Caco-2 (cell line): ENCODE measurements at regions not wholly inside any gene's neighbourhood (a gene's known extent, or its start where the extent isn't known, plus 50 kb on each side); places are given as distances from the start of the nearest gene placed in this dataset.

ENCODE experiments used
- BruUV-seq: library from RNA; stranded (reverse); fragments of 400-500 nt; replicated peaks from 2 replicates; lab custom pipeline; 2021; lab: Mats Ljungman, UMichigan
- CTCF ChIA-PET: fragments of 300-600 bp; sonication (Branson Sonifier 250); formaldehyde crosslinking; loops from one replicate; lab custom pipeline; 2022; ENCODE audit warnings: antibody characterized with exemption; lab: Charles Lee
- POLR2A ChIA-PET: fragments of 300-600 bp; sonication (Branson Sonifier 250); formaldehyde crosslinking; loops from one replicate; lab custom pipeline; 2022; ENCODE audit warnings: antibody characterized with exemption; lab: Charles Lee
- DNase-seq, 2 experiments: peaks; one replicate each; pipeline versions ENCODE4 v3.0.0 to v3.0.0-alpha.2; 2020 to 2022
- H3K27me3 ChIP-seq: replicated peaks from 2 replicates; pipeline ENCODE4 v1.6.0; 2011; ENCODE audit warnings: low read length; ENCODE audit not compliant: control insufficient read depth, insufficient read depth
- H3K36me3 ChIP-seq: 2 replicates; pipeline ENCODE4 v1.5.1; 2011; ENCODE audit warnings: low read length; ENCODE audit not compliant: control insufficient read depth, insufficient read depth
- H3K4me1 ChIP-seq: fragments of 250-450 bp; sonication (Bioruptor Pico); 2 replicates; pipeline ENCODE4 v1.5.1; 2020; ENCODE audit warnings: mild to moderate bottlenecking
- H3K4me3 ChIP-seq: 2 replicates; pipeline ENCODE4 v1.5.1; 2011; ENCODE audit warnings: low read depth, mild to moderate bottlenecking, control low read depth, low read length
- H3K9me3 ChIP-seq: fragments of 250-450 bp; sonication (Bioruptor Pico); 2 replicates; pipeline ENCODE4 v1.5.1; 2020; ENCODE audit warnings: mild to moderate bottlenecking, moderate library complexity
- H3K27ac Mint-ChIP-seq: one replicate; pipeline ENCODE4 v1.8.0; 2022; ENCODE audit warnings: mixed read lengths; ENCODE audit not compliant: unreplicated experiment
- H3K27me3 Mint-ChIP-seq: one replicate; pipeline ENCODE4 v1.8.0; 2022; ENCODE audit warnings: mixed read lengths; ENCODE audit not compliant: insufficient read depth, unreplicated experiment
- H3K36me3 Mint-ChIP-seq: one replicate; pipeline ENCODE4 v1.8.0; 2022; ENCODE audit warnings: mild to moderate bottlenecking, mixed read lengths; ENCODE audit not compliant: insufficient read depth, unreplicated experiment
- H3K4me1 Mint-ChIP-seq: one replicate; pipeline ENCODE4 v1.8.0; 2022; ENCODE audit warnings: low read depth, mixed read lengths; ENCODE audit not compliant: unreplicated experiment
- H3K4me3 Mint-ChIP-seq: one replicate; pipeline ENCODE4 v1.8.0; 2022; ENCODE audit warnings: mild to moderate bottlenecking, moderate library complexity, mixed read lengths; ENCODE audit not compliant: unreplicated experiment
- H3K9me3 Mint-ChIP-seq: one replicate; pipeline ENCODE4 v1.8.0; 2022; ENCODE audit warnings: mixed read lengths; ENCODE audit not compliant: unreplicated experiment
- intact Hi-C: fragments of 100-400 bp; cut with micrococcal nuclease; formaldehyde crosslinking; loops from one replicate; pipeline ENCODE4 v1.10.0; 2022; ENCODE audit not compliant: unreplicated experiment
- TF ChIP-seq, protein P1 (sequence below), 2 experiments: fragments of 200-600 bp in 1 of 2; IDR thresholded peaks; 1 replicate in 1 of 2; 2 replicates in 1 of 2; pipeline versions ENCODE4 v1.5.1 to v1.8.0; 2011 to 2022; ENCODE audit warnings: antibody characterized with exemption in 1 of 2, control low read depth in 1 of 2, inconsistent platforms in 1 of 2, low read depth in 1 of 2, low read length in 1 of 2, mild to moderate bottlenecking in 1 of 2, moderate library complexity in 1 of 2; ENCODE audit not compliant: insufficient read depth in 1 of 2, severe bottlenecking in 1 of 2, unreplicated experiment in 1 of 2

DNA sequence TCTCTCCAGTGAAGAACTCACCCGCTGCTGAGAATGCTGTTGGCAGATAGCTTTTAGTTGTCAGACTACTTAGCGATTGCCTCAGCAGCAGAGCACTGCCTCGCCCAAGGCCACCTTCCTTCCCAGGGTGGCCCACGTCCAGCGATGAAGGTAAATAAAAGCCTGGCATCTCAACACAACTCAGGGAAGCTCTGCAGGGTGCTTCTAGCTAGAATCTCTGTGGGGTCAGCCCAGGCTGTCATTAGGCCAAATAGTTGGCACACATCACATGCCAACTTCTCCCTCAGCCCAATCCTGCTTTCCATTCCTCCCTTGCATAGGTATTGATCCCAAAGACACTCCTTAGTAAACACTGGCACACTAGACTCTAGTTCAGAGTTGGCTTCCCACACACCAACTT is 368.1 kb upstream of the TMTC1 start:
- no peaks in the 10 kb centered on the region for H3K4me1 ChIP-seq
- no peaks in the 10 kb centered on the region for H3K27me3 ChIP-seq
- H3K4me3 Mint-ChIP-seq = no peak overlapping the region
- BruUV-seq = no TSS peak
- peaks cover 13% of the 10 kb centered on the region for H3K9me3 ChIP-seq
- TF ChIP-seq, protein P1, sequence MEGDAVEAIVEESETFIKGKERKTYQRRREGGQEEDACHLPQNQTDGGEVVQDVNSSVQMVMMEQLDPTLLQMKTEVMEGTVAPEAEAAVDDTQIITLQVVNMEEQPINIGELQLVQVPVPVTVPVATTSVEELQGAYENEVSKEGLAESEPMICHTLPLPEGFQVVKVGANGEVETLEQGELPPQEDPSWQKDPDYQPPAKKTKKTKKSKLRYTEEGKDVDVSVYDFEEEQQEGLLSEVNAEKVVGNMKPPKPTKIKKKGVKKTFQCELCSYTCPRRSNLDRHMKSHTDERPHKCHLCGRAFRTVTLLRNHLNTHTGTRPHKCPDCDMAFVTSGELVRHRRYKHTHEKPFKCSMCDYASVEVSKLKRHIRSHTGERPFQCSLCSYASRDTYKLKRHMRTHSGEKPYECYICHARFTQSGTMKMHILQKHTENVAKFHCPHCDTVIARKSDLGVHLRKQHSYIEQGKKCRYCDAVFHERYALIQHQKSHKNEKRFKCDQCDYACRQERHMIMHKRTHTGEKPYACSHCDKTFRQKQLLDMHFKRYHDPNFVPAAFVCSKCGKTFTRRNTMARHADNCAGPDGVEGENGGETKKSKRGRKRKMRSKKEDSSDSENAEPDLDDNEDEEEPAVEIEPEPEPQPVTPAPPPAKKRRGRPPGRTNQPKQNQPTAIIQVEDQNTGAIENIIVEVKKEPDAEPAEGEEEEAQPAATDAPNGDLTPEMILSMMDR (IDR thresholded peaks at IDR 0.05; ENCODE audit: insufficient read depth in 1 of 2, low read depth in 1 of 2, low read length in 1 of 2, severe bottlenecking in 1 of 2, unreplicated experiment in 1 of 2) = no peak
- H3K4me1 Mint-ChIP-seq = no peaks in the 10 kb centered on the region
- peaks cover 21% of the 10 kb centered on the region for H3K9me3 Mint-ChIP-seq
- no peak overlapping the region for H3K27ac Mint-ChIP-seq
- H3K27me3 Mint-ChIP-seq = no peaks in the 10 kb centered on the region
- intact Hi-C loops = no loop called here
- H3K4me3 ChIP-seq = no peak overlapping the region
- no peak for DNase-seq
- POLR2A ChIA-PET = no interaction called here
- CTCF ChIA-PET = no interaction called here
- no peaks in the 10 kb centered on the region for H3K36me3 Mint-ChIP-seq
- no peaks in the 10 kb centered on the region for H3K36me3 ChIP-seq

DNA sequence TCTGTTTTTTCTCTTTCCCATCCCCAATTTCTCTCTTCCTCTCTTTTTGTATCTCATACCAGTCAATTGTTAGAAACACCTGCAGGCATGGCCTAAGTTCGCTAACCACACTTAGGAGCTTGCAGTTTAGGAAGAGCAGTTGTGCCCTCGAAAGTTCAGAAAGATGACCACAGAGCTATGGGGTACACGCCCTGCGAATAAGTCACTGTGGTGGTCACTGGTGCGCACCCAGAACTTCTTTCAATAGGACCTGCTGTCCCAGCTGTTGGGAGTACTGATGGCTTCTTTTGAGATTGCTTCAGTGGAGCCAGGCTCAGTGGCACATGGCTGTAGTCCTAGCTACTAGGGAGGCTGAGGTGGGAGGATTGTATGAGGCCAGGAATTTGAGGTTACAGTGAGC is 362.8 kb upstream of the TMTC1 start:
- H3K4me3 Mint-ChIP-seq = no peak overlapping the region
- POLR2A ChIA-PET = no interaction called here
- DNase-seq = no peak
- Histone ChIP-seq H3K27me3 (no peaks in the 10 kb centered on the region), H3K9me3 (0 out of 2 replicates have a peak, but pooled peaks cover 2% of the 10 kb centered on the region), H3K4me3 (no peak overlapping the region), H3K4me1 (no peaks in the 10 kb centered on the region), H3K36me3 (no peaks in the 10 kb centered on the region)
- H3K27me3 Mint-ChIP-seq = no peaks in the 10 kb centered on the region
- intact Hi-C loops = no loop called here
- no peaks in the 10 kb centered on the region for H3K9me3 Mint-ChIP-seq
- no TSS peak for BruUV-seq
- CTCF ChIA-PET = no interaction called here
- H3K36me3 Mint-ChIP-seq = no peaks in the 10 kb centered on the region
- TF ChIP-seq, protein P1 (IDR thresholded peaks at IDR 0.05; ENCODE audit: insufficient read depth in 1 of 2, low read depth in 1 of 2, low read length in 1 of 2, severe bottlenecking in 1 of 2, unreplicated experiment in 1 of 2) = no peak
- H3K4me1 Mint-ChIP-seq = no peaks in the 10 kb centered on the region
- no peak overlapping the region for H3K27ac Mint-ChIP-seq

DNA sequence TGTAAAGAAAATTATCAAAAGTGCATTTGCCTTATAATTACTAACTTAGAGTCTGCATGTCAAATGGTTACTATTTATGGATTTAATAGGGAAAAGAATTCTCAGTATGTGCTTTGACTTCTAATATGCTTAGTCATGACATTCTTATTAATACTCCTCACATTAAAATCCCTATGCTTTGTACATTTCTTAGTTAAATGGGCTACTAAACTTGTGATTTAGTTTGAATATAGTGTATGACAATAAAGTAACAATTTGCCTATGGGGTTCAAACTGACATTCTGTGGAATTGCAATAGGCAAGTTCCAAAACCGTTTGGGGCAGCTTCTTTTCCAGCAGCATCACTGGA is 361.9 kb upstream of the TMTC1 start:
- Histone ChIP-seq H3K27me3 (no peaks in the 10 kb centered on the region), H3K9me3 (no peaks in the 10 kb centered on the region), H3K36me3 (no peaks in the 10 kb centered on the region), H3K4me1 (no peaks in the 10 kb centered on the region), H3K4me3 (no peak overlapping the region)
- CTCF ChIA-PET = no interaction called here
- BruUV-seq = no TSS peak
- POLR2A ChIA-PET = no interaction called here
- peaks cover under 1% of the 10 kb centered on the region for H3K9me3 Mint-ChIP-seq
- no peaks in the 10 kb centered on the region for H3K4me1 Mint-ChIP-seq
- no peak for DNase-seq
- no peaks in the 10 kb centered on the region for H3K27me3 Mint-ChIP-seq
- H3K27ac Mint-ChIP-seq = no peak overlapping the region
- no peak overlapping the region for H3K4me3 Mint-ChIP-seq
- H3K36me3 Mint-ChIP-seq = no peaks in the 10 kb centered on the region
- TF ChIP-seq, protein P1 (IDR thresholded peaks at IDR 0.05; ENCODE audit: insufficient read depth in 1 of 2, low read depth in 1 of 2, low read length in 1 of 2, severe bottlenecking in 1 of 2, unreplicated experiment in 1 of 2) = no peak
- intact Hi-C loops = no loop called here
